T-helper 1 cell treated with Interleukin-12 subunit alpha and Interleukin-12 subunit beta and Interleukin-4 antibody, amounts not matched to agents 30 ng/mL and 1 ng/mL, for 36 hours (primary cell): ENCODE measurements at regions not wholly inside any gene's neighbourhood (a gene's known extent, or its start where the extent isn't known, plus 50 kb on each side); places are given as distances from the start of the nearest gene placed in this dataset.
"Not testable (repeated sequence)": the region's sequence is repeated elsewhere in the genome, so short reads cannot be mapped to it uniquely, and the experiment has no call there.

Experiments
- intact Hi-C: fragments of 100-400 bp; cut with micrococcal nuclease; formaldehyde crosslinking; loops from one replicate; pipeline ENCODE4 v1.15.1; 2024

DNA sequence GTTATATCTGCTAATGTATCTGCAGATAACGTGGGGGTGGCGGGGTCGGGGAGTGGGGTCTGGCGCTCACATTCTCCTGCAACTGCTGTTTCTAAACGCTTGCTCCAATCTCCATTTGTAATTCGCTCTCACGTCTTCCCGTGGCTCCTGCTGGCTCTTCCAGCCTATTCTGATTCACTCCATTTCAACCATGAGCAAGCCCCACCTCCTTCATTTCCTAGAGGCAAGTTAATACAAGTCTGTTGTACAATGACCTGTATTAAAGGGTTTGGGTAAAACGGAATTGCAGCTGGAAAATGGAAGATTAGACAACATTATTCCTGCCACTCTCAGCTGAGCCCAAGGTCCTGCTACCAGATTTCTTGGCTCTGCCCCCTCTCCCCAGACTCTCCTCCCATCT lies 132.3 kb downstream of the CSNK2A3 start:
- intact Hi-C loops = no loop called here

DNA sequence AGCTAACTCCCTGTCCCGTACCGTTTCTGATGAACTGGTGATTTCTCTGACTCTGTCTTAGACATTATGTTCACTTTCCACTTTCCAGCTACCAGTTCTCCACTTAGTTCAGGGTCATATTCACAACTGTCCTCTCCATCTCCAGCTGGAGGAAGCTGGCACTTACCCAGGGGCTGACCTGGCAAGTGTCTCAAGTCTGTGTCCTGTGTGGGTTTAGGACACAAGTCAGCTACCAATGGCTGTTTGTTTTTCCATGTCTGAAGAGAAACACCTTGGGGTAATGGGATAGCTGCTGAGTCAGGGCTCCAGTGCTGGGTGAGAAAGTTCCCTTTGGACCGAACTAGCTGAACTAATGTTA lies 134.4 kb downstream of the CSNK2A3 start:
- intact Hi-C loops = no loop called here

DNA sequence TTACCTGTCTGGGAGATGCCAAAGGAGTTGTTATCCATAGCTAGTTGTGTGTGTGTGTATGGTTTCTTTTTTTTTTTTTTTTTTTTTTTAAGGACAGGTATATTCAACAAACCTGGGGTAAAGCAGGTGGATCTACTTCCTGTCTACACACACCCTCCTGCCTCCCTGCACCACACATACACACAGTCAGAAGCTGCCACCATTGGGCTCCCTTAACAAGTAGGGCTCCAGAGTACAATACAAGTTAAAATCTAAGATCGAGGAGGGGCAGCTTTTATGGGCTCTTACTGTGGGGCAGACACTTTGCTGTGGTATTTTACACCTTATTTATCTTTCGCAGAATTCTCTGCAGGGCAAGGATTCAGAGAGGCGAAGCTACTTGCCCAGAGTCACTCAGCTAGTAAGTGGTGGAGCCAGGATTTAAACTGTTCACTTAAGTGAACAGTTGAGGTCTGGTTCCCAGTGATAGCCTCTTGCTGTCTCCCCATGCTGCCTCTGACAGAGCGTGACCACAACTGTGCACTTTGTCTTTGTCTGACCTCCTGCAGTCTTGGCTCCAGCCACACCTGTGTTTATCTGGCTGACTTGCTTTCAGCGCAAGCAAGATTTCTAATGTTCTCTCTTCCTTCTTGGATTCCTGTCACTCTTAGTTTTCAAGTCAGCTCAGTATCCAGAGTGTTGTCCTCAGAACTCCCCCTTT lies 135.0 kb downstream of the CSNK2A3 start:
- intact Hi-C loops = no loop called here

GRCh38 chr11:11217289-11217928 lies 135.6 kb downstream of the CSNK2A3 start:
- intact Hi-C loops = no loop called here

GRCh38 chr11:11215944-11216343 lies 137.1 kb downstream of the CSNK2A3 start:
- intact Hi-C loops = no loop called here

GRCh38 chr11:11215058-11215815 lies 137.8 kb downstream of the CSNK2A3 start:
- intact Hi-C loops = no loop called here

DNA sequence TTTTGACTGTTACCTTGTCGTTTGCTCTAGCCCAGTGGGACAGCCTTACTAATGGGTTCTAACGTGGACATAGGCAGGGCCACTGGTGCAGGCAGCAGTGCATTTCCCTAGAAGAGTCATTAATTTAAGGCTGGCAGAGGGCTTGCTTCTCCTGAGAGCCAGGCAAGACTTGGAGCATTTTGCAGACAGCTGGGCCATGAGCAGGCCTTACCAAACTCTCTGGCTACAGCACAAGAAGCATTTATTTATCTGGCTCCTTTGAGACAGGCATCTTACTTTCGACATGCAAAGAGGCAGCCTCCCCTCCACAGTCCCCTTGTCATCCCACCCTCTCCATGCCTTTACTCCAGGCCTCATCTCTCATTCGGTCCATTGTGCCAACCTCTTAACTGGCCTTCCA lies 139.9 kb downstream of the CSNK2A3 start:
- intact Hi-C loops = no loop called here

- intact Hi-C loops = no loop called here
Observed at GRCh38 chr11:11211888-11212287, 141.2 kb downstream of the CSNK2A3 start.

DNA sequence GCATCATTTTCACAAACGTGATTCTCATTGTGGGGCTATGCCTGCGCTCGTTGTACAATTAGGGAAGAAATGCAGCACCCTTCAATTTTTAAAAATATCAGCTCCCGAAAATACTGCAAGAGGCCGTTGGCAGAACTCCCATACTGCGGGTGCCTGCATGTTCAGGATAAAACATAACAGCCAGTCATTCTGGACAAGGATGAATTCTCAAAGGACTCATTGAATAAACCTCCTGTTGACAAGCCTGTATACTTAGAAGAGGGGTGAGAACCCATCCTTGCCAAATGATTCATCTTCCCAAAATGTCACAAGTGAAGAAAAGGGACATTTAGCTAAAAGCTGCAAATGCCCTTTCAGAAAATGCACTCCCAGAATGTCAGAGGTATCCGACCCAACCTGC lies 141.9 kb downstream of the CSNK2A3 start:
- intact Hi-C loops = no loop called here

DNA sequence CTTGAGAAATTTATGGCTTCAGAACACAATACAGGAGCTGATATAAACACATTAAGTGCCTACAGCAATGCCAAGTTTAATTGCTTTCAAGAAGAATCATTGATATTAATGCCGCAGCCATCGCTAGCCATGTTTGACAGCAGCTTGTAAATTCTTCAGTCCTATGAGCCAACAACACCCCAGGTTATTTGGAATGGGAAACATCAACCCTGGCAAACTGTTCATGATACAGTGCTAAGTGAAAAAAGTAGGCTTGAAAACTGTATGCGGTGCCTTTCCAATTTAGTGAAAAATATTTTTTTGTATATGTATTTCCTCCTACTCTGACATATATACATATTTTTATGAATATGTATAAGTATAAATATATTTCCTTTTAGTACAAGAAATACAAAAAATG lies 142.6 kb downstream of the CSNK2A3 start:
- intact Hi-C loops = no loop called here

DNA sequence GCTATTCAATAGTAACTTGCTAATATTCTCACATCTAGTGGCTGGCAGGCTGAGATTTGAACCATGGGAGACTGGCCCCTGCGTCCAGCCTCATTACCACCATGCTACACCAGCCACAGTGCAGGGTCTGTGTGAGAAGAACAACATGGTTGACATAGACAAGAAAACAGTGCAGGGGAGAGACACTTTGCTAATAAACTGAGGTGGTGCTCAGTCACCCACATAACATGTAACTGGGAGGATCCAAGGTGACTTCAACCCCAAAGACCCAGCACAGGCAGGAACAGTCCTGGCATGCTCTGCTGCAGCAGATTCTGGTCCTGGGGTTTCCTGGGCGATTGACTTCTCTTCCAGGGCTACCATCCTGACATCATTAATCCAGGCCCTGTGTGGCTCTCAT lies 143.1 kb downstream of the CSNK2A3 start:
- intact Hi-C loops = loop anchor here (5.0 kb wide), 1 partner anchor 173 kb away; no protein-coding TSS in a partner anchor

- intact Hi-C loops = loop anchor here (5.0 kb wide), 1 partner anchor 172 kb away; no protein-coding TSS in a partner anchor
Observed at GRCh38 chr11:11208994-11209393, 144.1 kb downstream of the CSNK2A3 start.

DNA sequence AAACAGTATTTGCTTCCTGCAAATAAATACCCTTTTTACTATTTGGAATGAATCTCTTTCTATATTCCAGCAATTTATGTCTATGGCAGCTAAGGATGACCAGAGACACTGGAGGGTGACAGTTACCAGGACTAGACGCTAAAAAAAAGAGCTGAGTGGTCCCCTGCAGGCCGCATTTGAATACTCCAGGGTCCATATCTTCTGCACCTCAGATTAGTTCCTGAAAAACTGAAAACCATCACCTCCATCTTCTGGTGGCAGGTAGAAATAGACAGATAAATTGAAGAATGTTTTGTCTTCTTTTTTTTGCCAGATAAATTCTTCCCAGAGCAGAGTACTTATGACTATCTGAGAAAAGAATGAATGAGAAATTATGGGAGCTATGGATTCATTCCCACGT lies 145.6 kb downstream of the CSNK2A3 start:
- intact Hi-C loops = loop anchor here (5.0 kb wide), 1 partner anchor 170 kb away; no protein-coding TSS in a partner anchor

GRCh38 chr11:11206484-11206883 lies 146.6 kb downstream of the CSNK2A3 start:
- intact Hi-C loops = loop anchor here (5.0 kb wide), 1 partner anchor 169 kb away; no protein-coding TSS in a partner anchor

- intact Hi-C loops = no loop called here
Observed at GRCh38 chr11:11202885-11203284, 150.2 kb downstream of the CSNK2A3 start.

DNA sequence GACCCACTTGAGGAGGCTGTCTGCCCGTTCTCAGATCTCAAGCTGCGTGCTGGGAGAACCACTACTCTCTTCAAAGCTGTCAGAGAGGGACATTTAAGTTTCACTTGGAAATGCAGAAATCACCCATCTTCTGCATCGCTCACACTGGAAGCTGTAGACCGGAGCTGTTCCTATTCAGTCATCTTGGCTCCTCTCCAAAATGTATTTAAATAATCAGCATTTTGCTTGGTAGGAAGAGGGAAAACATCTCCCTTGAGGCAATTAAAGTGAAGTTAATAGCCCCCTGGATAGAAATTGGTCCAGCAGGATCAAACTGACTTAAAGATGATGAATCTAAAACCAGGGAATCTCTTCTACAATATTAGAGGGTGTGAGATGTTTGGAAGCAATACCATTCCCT lies 151.7 kb downstream of the CSNK2A3 start:
- intact Hi-C loops = not testable (repeated sequence)

DNA sequence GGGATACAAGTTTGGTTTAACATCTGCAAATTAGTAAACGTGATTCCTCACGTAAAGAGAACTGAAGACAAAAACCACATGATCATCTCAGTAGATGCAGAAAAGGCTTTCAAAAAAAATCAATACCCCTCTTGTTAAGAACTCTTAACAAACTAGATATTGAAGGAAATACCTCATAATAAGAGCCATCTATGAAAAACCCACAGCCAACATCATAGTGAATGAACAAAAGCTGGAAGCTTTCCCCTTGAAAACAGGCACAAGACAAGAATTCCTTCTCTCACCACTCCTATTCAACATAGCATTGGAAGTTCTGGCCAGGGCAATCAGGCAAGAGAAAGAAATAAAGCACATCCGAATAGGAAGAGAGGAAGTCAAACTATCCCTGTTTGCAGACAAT lies 160.5 kb downstream of the CSNK2A3 start:
- intact Hi-C loops = no loop called here

DNA sequence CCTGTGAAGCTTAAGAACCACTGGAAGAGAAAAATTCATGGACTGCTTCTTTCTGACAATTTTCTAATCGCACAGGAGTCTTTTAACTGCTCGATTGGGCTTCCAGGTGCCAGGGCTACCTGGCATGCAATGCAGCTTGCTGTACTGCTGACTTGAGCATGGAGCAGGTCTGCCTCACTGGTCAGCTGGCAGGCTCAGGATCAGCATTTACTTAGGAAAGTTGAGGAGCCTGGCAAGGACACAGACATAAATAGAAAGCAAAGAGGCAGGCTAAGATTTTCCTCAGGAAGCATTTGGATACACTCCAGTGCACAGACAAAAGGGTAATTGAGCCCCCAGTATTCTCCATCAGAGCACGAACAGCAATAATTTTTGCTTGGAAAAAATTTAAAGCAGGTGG lies 163.5 kb downstream of the CSNK2A3 start:
- intact Hi-C loops = no loop called here

DNA sequence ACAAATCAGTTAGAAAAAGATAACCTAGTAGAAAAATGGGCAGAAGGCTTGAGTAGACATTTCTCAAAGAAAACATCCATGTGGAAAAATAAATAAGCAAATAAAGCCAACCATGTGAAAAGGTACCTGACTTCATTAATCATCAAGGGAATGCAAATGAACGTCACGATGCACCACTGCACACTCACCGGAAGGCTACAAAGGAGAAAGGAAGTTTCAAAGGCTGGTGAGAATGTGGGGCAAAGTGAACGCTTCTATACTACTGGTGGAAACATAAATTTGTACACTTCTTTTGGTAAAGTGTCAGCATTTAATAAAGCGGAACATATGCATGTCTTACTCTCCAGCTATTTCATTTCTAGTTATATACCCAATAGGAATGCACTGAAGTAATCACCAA lies 166.8 kb downstream of the CSNK2A3 start:
- intact Hi-C loops = no loop called here

DNA sequence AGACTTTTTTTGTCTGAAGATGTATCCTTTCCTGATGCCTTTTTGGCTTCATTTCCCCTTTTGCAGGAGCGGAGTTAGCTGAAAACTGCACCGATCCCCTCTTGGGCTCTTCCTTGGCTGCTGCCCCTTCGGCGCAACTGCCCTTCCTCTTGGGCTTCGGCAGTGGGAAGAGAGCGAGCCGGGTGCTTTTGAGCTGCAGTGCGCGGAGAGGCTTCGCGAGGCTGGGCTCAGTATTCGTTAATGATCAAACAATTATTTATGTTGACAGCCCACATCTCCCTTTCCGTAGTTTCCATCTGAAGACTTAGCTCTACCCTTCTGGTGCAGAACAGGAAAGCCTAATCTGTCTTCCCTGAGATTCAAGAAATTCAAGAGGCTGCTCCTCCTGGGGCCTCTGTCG lies 170.8 kb downstream of the CSNK2A3 start:
- intact Hi-C loops = no loop called here

DNA sequence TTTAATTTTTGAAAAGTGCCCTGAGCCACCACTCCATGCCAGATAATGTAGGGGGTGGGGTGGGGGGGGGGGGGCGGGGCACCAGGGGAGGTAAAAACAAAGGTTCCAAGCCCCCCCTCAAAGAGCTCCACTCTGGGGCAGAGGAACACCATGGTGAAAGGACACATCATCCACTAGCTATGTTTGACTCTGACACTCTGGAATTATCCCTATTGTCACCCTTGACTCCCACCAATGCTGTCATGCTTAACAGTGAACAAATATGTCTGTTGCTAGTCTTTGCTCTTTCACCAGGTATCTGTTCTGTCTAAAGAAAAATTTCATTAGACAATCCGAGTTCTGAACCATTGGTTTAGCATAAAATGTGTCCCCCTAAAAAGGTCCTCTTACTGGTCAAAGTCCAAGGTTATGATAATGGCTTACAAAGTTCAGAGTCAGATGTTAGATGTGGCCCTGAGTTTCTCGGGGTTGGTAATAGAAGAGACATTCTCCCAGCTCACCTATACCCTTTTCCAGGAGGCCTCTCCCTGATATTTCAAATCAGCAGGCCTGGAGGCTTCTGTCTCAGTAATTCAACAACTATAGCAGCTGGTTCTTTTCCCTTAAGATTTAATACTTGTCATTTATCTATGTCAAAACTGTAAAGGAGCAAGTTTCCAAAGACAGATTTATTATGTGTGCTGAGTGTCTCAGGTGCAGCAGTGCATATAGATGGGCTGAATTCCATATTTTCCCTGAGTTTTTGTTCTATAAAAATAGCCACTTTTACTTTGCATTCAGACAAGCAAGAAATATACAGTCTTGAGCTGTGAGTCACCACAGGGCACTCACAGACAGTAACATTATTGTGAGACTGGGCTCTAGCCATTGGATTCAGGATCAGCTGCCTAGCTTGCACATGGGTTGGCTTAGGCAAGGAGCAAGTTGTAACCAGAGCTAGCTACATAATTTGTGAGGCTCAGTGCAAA lies 174.1 kb downstream of the CSNK2A3 start:
- intact Hi-C loops = no loop called here
